ENCODE measurements at regions not wholly inside any gene's neighbourhood (a gene's known extent, or its start where the extent isn't known, plus 50 kb on each side); places are given as distances from the start of the nearest gene placed in this dataset.
A peak's percentile ranks its signal among the peaks of the same experiment; 100 is the strongest.

- ChIA-PET CTCF (interaction anchor here (1.1 to 1.4 kb wide), 2 partner anchors 14 to 55 kb away, joined by 3 read pairs; no protein-coding TSS in a partner anchor), POLR2A (no interaction called here)
- Histone ChIP-seq H3K27me3 (ENCODE audit: control insufficient read depth in 2 of 2, insufficient read depth in 2 of 2, low read length in 2 of 2) (no peaks in the 10 kb centered on the region), H3K36me3 (ENCODE audit: control insufficient read depth in 2 of 2, extremely low read depth in 1 of 2, insufficient read depth in 2 of 2, low read length in 2 of 2) (peaks cover 3 to 6% of the 10 kb centered on the region in 2 experiments), H3K9me1 (replicated peaks; ENCODE audit: control insufficient read depth, extremely low read depth, insufficient read depth, low read length) (no peaks in the 10 kb centered on the region), H3K27ac (ENCODE audit: insufficient read depth, low read depth, low read length) (no peak overlapping the region), H3K79me2 (ENCODE audit: control insufficient read depth, insufficient read depth, low read length) (peaks cover 31% of the 10 kb centered on the region), H2AFZ (ENCODE audit: low read depth, low read length) (no peak overlapping the region), H3K9me3 (replicated peaks; ENCODE audit: control insufficient read depth, insufficient read depth, low read length) (no peaks in the 10 kb centered on the region), H3K4me2 (ENCODE audit: insufficient read depth, low read length) (no peak overlapping the region), H3K4me1 (ENCODE audit: control insufficient read depth, extremely low read depth, insufficient read depth, low read length) (peaks cover 11% of the 10 kb centered on the region), H3K9ac (replicated peaks; ENCODE audit: extremely low read depth, insufficient read depth, low read length) (no peak overlapping the region), H3K4me3 (replicated peaks in 1 of 3; ENCODE audit: insufficient read depth in 1 of 3, low read depth in 1 of 3, low read length in 3 of 3) (no peak overlapping the region), H4K20me1 (replicated peaks; ENCODE audit: control insufficient read depth, extremely low read depth, insufficient read depth, low read length) (peaks cover 8% of the 10 kb centered on the region)
- BruUV-seq (replicated peaks) = no TSS peak
- dilution Hi-C loops (cut with MboI; ENCODE audit: extremely low pct_ligation_motif_present, low sequenced_read_pairs) (no loop called here), intact Hi-C loops (cut with micrococcal nuclease) (no loop called here)
- DNase-seq (ENCODE audit: low read depth, low spot score) = peak; percentile 24
- no peak for TF ChIP-seq GATA2 (IDR thresholded peaks at IDR 0.05; ENCODE audit: insufficient read depth, insufficient read length, low read depth, low read length)
- no peak for TF ChIP-seq MAX (IDR thresholded peaks at IDR 0.05; ENCODE audit: insufficient read depth, insufficient read length)
- peak; percentile 61 for TF ChIP-seq FOS (IDR thresholded peaks at IDR 0.05; ENCODE audit: borderline replicate concordance, insufficient read depth, low read length)
- no peak for TF ChIP-seq POLR2AphosphoS5 (IDR thresholded peaks at IDR 0.05; ENCODE audit: insufficient read depth, low read depth, low read length)
- no peak for TF ChIP-seq EZH2 (IDR thresholded peaks at IDR 0.05; ENCODE audit: borderline replicate concordance, low read depth, low read length, severe bottlenecking)
- no peak for TF ChIP-seq MYC (IDR thresholded peaks at IDR 0.05; ENCODE audit: low read depth, low read length)
- TF ChIP-seq CTCF (IDR thresholded peaks at IDR 0.05; ENCODE audit: extremely low read depth in 1 of 2, insufficient read depth in 1 of 2, low read depth in 1 of 2, low read length in 2 of 2) = no peak
- peak; percentile 59 for FAIRE-seq
Observed at GRCh38 chr3:72380193-72380592, 468.1 kb downstream of the SHQ1 start.

Data from endothelial cell of umbilical vein (primary cell).